Liver (tissue), 3 donors: ENCODE measurements at regions not wholly inside any gene's neighbourhood (a gene's known extent, or its start where the extent isn't known, plus 50 kb on each side); places are given as distances from the start of the nearest gene placed in this dataset.

Source experiments
- EGR1 ChIP-seq, 2 donors: IDR thresholded peaks; 2 replicates each; pipeline ENCODE4 v1.6.1; 2016 to 2018; ENCODE audit warnings: antibody characterized with exemption in 2 of 2, low read depth in 2 of 2
- FOXA1 ChIP-seq: IDR thresholded peaks from 2 replicates; pipeline ENCODE4 v1.6.1; 2016; ENCODE audit warnings: antibody characterized with exemption
- GABPA ChIP-seq, 2 donors: IDR thresholded peaks in 1 of 2; conservative IDR thresholded peaks in 1 of 2; 2 replicates each; pipeline ENCODE4 v1.6.1; 2016; ENCODE audit warnings: antibody characterized with exemption in 2 of 2, mild to moderate bottlenecking in 1 of 2, moderate library complexity in 1 of 2
- JUND ChIP-seq, 2 donors: IDR thresholded peaks; 2 replicates each; pipeline ENCODE4 v1.6.1; 2016; ENCODE audit warnings: antibody characterized with exemption in 2 of 2
- MAX ChIP-seq: IDR thresholded peaks from 2 replicates; pipeline ENCODE4 v1.6.1; 2016; ENCODE audit warnings: antibody characterized with exemption
- RAD21 ChIP-seq, 2 donors: IDR thresholded peaks; 2 replicates each; pipeline ENCODE4 v1.6.1; 2016; ENCODE audit warnings: antibody characterized with exemption in 2 of 2, mild to moderate bottlenecking in 2 of 2
- TAF1 ChIP-seq: conservative IDR thresholded peaks from 2 replicates; pipeline ENCODE4 v1.6.1; 2016; ENCODE audit warnings: antibody characterized with exemption, mild to moderate bottlenecking
- YY1 ChIP-seq: IDR thresholded peaks from 2 replicates; pipeline ENCODE4 v1.6.1; 2016; ENCODE audit warnings: antibody characterized with exemption, mild to moderate bottlenecking
- ZBTB33 ChIP-seq: IDR thresholded peaks from 2 replicates; pipeline ENCODE4 v1.6.1; 2016; ENCODE audit warnings: antibody characterized with exemption
- TF ChIP-seq, protein P1 (sequence below): fragments of 150-350 bp; IDR thresholded peaks from 2 replicates; pipeline ENCODE4 v1.5.1; 2017; ENCODE audit warnings: improper control_type of control experiment, low read depth, low read length; ENCODE audit not compliant: missing input control
- TF ChIP-seq, protein P2 (sequence below): IDR thresholded peaks from 2 replicates; pipeline ENCODE4 v1.6.1; 2016; ENCODE audit warnings: antibody characterized with exemption, mild to moderate bottlenecking
- donor health status: healthy.
- donor health status: healthy.

GRCh38 chr1:102050556-102050955 is 53.8 kb upstream of the OLFM3 start:
- TF ChIP-seq, protein P1, sequence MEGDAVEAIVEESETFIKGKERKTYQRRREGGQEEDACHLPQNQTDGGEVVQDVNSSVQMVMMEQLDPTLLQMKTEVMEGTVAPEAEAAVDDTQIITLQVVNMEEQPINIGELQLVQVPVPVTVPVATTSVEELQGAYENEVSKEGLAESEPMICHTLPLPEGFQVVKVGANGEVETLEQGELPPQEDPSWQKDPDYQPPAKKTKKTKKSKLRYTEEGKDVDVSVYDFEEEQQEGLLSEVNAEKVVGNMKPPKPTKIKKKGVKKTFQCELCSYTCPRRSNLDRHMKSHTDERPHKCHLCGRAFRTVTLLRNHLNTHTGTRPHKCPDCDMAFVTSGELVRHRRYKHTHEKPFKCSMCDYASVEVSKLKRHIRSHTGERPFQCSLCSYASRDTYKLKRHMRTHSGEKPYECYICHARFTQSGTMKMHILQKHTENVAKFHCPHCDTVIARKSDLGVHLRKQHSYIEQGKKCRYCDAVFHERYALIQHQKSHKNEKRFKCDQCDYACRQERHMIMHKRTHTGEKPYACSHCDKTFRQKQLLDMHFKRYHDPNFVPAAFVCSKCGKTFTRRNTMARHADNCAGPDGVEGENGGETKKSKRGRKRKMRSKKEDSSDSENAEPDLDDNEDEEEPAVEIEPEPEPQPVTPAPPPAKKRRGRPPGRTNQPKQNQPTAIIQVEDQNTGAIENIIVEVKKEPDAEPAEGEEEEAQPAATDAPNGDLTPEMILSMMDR = no peak
- TF ChIP-seq RAD21 (IDR thresholded peaks at IDR 0.05) = no peak
- TF ChIP-seq, protein P2, sequence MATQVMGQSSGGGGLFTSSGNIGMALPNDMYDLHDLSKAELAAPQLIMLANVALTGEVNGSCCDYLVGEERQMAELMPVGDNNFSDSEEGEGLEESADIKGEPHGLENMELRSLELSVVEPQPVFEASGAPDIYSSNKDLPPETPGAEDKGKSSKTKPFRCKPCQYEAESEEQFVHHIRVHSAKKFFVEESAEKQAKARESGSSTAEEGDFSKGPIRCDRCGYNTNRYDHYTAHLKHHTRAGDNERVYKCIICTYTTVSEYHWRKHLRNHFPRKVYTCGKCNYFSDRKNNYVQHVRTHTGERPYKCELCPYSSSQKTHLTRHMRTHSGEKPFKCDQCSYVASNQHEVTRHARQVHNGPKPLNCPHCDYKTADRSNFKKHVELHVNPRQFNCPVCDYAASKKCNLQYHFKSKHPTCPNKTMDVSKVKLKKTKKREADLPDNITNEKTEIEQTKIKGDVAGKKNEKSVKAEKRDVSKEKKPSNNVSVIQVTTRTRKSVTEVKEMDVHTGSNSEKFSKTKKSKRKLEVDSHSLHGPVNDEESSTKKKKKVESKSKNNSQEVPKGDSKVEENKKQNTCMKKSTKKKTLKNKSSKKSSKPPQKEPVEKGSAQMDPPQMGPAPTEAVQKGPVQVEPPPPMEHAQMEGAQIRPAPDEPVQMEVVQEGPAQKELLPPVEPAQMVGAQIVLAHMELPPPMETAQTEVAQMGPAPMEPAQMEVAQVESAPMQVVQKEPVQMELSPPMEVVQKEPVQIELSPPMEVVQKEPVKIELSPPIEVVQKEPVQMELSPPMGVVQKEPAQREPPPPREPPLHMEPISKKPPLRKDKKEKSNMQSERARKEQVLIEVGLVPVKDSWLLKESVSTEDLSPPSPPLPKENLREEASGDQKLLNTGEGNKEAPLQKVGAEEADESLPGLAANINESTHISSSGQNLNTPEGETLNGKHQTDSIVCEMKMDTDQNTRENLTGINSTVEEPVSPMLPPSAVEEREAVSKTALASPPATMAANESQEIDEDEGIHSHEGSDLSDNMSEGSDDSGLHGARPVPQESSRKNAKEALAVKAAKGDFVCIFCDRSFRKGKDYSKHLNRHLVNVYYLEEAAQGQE = no peak
- TF ChIP-seq GABPA (IDR thresholded peaks at IDR 0.05 in 1 of 2, conservative IDR thresholded peaks at IDR 0.05 in 1 of 2) = no peak
- no peak for TF ChIP-seq ZBTB33
- TF ChIP-seq MAX = no peak
- TF ChIP-seq JUND (IDR thresholded peaks at IDR 0.05) = no peak
- TF ChIP-seq EGR1 (IDR thresholded peaks at IDR 0.05; ENCODE audit: low read depth in 2 of 2) = no peak
- TF ChIP-seq YY1 = no peak
- no peak for TF ChIP-seq FOXA1
- TF ChIP-seq TAF1 = no peak
